GM19463 (cell line): ENCODE measurements at regions not wholly inside any gene's neighbourhood (a gene's known extent, or its start where the extent isn't known, plus 50 kb on each side); places are given as distances from the start of the nearest gene placed in this dataset.
"Not testable (repeated sequence)": the region's sequence is repeated elsewhere in the genome, so short reads cannot be mapped to it uniquely, and the experiment has no call there.

Experiments
- ATAC-seq: cut with Tn5 transposase; IDR thresholded peaks from one replicate; pipeline ENCODE4 v1.9.1; 2021; ENCODE audit warnings: mild to moderate bottlenecking, moderate library complexity; ENCODE audit not compliant: unreplicated experiment

DNA sequence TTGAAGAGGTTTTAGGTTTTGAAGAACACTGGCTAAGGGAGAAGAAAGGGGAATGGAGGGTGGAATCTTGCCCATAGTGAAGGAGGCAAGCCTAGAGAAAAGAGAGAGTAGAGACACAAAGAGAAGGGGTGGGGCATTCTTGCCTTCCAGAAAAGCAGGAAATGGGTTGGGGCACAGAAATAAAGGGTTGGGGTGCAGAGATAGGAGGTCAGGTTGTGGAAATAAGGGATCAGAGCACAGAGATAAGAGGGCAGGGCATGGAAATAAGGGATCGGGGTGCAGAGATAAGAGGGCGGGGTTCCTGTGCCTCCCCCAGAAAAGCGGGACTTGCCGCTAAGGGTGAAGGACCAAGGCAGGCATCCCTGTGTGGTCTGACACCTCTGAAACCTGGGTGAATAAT, 69.9 kb downstream of the ALG1L2 start:
- not testable (repeated sequence) for ATAC-seq

DNA sequence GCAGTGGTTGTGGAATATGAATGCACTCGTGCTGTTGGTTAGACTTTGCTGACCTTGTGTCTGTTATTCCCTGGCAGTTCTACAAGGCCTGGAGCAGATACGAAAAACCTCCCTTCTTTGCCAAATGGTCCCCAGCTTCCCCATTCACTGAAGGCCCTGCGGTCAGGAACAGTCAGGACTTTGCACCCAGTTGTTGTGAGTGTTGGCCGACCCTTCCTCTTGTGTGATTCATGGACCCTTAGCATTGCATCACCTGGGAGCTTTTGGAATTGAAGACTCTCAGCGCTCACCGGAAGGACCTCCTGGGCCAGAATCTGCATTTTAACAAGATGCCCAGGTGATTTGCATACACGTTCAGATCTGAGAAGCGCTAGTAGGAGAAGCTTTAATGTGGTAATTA, 71.6 kb downstream of the ALG1L2 start:
- ATAC-seq: not testable (repeated sequence)

GRCh38 chr3:130155464-130155863, 73.8 kb downstream of the ALG1L2 start:
- ATAC-seq: not testable (repeated sequence)

GRCh38 chr3:130166856-130167255, 85.2 kb downstream of the ALG1L2 start:
- not testable (repeated sequence) for ATAC-seq

DNA sequence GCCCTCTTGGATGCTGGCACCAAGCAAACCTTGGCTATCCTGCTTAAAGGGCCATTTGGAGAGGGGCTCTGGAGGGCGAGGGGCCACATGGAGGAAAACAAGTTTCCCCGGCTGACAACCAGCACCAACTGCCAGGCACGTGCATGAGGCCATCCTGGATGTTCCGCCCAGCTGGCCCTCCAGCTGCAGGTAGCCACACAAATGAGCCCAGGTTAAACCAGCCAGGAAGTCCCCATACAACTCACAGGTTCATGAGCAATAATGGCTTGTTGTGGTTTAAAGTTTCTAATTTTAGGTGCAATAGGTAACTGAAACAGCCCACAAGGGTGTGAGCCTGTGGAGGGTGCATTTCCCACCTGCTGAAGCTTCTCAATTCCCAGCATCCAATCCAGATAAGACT, 93.6 kb downstream of the ALG1L2 start:
- not testable (repeated sequence) for ATAC-seq

- ATAC-seq: not testable (repeated sequence)
These were observed 95.0 kb downstream of the ALG1L2 start for GRCh38 chr3:130176476-130177256.

DNA sequence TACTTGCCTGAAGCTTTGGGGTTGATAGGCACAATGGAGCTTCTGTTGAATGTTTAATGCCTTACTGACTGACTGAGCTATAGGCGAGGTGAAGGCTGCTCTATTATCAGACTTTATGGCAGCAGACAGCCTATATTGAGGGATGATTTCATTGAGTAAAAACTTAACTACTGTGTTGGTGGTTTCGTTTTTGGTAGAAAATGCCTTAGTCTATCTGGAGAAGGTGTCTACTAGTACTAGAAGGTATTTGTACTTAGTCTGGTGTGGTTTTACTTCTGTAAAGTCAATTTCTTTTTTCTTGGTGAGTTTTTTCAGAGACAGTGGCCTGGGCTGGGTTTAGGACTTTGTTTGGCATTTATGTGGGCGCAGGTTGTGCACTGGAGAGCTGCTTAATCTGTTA, 97.2 kb downstream of the ALG1L2 start:
- not testable (repeated sequence) for ATAC-seq

- ATAC-seq: not testable (repeated sequence)
These were observed 97.8 kb downstream of the ALG1L2 start for GRCh38 chr3:130179353-130179970.

- ATAC-seq: not testable (repeated sequence)
These were observed 100.8 kb downstream of the ALG1L2 start for GRCh38 chr3:130182475-130182874.

- ATAC-seq: not testable (repeated sequence)
These were observed 102.1 kb downstream of the ALG1L2 start for GRCh38 chr3:130183689-130184088.

- not testable (repeated sequence) for ATAC-seq
These were observed 102.8 kb downstream of the ALG1L2 start for GRCh38 chr3:130184152-130185024.

GRCh38 chr3:130201272-130201671, 119.6 kb downstream of the ALG1L2 start:
- not testable (repeated sequence) for ATAC-seq

DNA sequence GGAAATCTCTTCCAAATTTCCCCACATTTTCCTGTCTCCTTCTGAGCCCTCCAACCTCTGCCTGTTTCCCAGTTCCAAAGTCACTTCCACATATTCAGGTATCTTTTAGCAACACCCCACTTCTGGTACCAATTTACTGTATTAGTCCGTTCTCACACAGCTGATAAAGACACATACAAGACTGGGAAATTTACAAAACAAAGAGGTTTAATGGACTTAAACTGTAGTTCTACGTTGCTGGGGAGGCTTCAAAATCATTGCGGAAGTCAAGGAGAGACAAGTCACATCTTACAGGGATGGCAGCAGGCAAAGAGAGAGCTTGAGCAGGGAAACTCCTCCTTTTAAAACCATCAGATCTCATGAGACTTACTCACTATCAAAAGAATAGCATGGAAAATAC, 122.0 kb downstream of the ALG1L2 start:
- ATAC-seq: not testable (repeated sequence)

DNA sequence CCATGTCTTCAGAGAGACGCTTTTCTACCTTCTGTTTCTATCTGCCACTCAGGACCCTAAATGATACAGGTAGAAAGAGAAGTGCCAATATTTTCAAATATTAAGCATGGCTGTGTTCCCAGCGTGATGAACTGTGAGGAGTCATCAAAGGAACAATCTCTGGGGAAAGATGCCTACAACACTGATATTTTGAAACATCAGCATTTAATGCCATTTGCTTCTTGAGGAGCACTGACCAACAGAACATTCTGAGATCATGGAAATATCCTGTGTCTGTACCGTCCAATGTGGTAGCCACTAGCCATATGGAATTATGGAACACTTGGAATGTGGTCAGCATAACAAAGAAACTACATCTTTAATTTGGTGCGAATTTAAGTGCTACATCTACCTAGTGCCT, 117.9 kb upstream of the COL6A5 start:
- ATAC-seq: no peak

DNA sequence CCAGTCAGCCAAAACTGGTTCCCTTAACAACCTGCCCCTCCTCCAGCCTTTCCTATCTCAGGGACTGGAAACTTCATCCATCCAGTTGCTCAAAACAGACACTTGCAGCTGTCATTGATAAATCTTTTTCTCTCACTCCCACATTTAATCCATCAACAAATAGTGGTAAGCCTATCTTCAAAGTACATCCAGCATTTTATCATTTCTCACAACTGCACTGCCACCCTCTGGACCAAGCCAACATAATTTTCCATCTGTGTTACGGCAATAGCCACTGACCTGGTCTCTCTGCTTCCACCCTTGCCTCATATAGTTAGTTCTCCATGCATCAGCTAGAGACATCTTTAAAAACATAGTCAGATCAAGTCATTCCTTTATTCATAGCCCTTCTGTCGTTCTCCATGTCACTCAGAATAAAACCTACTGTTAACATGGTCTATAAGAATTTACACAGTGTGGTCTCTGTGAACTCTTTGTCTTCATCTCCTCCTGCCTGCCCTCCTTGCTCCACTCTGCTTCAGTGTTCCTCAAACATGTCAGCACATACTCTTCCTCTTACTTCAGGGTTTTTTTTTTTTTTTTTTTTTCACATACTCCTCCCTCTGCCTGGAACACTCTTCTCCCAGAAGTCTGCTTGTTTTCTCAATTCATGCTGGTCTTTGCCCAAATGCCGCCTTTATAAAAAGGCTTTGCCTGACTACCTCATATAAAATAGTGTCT, 102.5 kb upstream of the COL6A5 start:
- no peak for ATAC-seq

GRCh38 chr3:130243808-130244207, 101.7 kb upstream of the COL6A5 start:
- ATAC-seq: no peak

- no peak for ATAC-seq
These were observed 94.5 kb upstream of the COL6A5 start for GRCh38 chr3:130250982-130251381.

GRCh38 chr3:130255442-130255841, 90.0 kb upstream of the COL6A5 start:
- no peak for ATAC-seq

- no peak for ATAC-seq
These were observed 88.6 kb upstream of the COL6A5 start for GRCh38 chr3:130256821-130257340.

DNA sequence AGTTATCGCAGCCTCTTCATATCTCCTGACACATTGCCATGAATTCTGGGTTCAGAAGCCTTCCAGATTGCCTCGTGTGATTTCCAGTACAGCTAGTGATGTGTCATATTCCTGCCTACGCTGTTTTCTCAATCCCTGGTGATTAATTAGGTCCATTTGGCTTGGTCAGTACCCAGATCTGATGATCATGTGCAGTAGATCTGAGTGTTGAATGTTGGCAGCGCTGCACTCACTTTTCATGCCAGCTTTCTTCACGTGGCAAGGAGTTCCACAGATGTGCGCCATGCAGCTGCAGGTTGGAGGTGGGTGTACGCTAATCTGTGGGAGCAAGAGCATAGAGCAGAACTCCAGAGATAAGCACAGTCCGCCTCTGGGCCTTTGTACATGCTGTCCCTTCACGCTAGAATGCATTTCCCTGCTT, 86.9 kb upstream of the COL6A5 start:
- no peak for ATAC-seq
